Gastroesophageal sphincter (tissue), 3 donors: ENCODE measurements at regions not wholly inside any gene's neighbourhood (a gene's known extent, or its start where the extent isn't known, plus 50 kb on each side); places are given as distances from the start of the nearest gene placed in this dataset.

Experiments
- POLR2A ChIP-seq, 2 donors: fragments of 450-650 bp; IDR thresholded peaks; one replicate each; pipeline ENCODE4 v1.6.1; 2017; ENCODE audit warnings: antibody characterized with exemption in 2 of 2, mild to moderate bottlenecking in 2 of 2, moderate library complexity in 1 of 2
- POLR2AphosphoS5 ChIP-seq: sonication (generic); formaldehyde crosslinking; IDR thresholded peaks from one replicate; pipeline ENCODE4 v1.6.1; 2017; ENCODE audit warnings: antibody characterized with exemption
- TF ChIP-seq, protein P1 (sequence below), 4 experiments: fragments of 200-600 bp in 2 of 4; fragments of 450-650 bp in 2 of 4; sonication (generic) in 1 of 4; IDR thresholded peaks; one replicate each; pipeline ENCODE4 v1.5.1; 2017 to 2019; ENCODE audit warnings: antibody characterized with exemption in 4 of 4, mild to moderate bottlenecking in 2 of 4, moderate library complexity in 2 of 4

DNA sequence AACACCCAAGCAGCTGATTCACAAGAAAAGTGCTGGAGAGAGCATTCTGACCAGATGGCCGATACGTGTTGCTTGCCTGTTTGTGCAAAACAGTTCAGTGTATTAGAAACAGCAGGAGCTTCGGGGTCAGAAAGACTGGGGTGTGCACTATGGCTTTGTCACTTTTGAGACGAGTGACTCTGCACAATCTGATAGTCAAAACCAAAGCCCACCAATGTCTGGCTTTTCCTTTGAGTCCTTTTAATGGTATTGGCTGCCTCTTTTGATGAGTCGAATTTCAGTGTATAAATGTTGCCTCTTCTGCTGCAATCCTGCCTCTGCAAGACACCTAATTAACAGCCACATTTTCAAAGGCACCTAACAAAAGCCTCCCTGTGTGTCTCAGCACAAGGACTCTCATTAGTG is 444.6 kb downstream of the AJAP1 start:
- TF ChIP-seq POLR2A (IDR thresholded peaks at IDR 0.05) (no peak), POLR2AphosphoS5 (no peak)
- TF ChIP-seq, protein P1, sequence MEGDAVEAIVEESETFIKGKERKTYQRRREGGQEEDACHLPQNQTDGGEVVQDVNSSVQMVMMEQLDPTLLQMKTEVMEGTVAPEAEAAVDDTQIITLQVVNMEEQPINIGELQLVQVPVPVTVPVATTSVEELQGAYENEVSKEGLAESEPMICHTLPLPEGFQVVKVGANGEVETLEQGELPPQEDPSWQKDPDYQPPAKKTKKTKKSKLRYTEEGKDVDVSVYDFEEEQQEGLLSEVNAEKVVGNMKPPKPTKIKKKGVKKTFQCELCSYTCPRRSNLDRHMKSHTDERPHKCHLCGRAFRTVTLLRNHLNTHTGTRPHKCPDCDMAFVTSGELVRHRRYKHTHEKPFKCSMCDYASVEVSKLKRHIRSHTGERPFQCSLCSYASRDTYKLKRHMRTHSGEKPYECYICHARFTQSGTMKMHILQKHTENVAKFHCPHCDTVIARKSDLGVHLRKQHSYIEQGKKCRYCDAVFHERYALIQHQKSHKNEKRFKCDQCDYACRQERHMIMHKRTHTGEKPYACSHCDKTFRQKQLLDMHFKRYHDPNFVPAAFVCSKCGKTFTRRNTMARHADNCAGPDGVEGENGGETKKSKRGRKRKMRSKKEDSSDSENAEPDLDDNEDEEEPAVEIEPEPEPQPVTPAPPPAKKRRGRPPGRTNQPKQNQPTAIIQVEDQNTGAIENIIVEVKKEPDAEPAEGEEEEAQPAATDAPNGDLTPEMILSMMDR (IDR thresholded peaks at IDR 0.05) = no peak
